ENCODE measurements at regions not wholly inside any gene's neighbourhood (a gene's known extent, or its start where the extent isn't known, plus 50 kb on each side); places are given as distances from the start of the nearest gene placed in this dataset.

DNA sequence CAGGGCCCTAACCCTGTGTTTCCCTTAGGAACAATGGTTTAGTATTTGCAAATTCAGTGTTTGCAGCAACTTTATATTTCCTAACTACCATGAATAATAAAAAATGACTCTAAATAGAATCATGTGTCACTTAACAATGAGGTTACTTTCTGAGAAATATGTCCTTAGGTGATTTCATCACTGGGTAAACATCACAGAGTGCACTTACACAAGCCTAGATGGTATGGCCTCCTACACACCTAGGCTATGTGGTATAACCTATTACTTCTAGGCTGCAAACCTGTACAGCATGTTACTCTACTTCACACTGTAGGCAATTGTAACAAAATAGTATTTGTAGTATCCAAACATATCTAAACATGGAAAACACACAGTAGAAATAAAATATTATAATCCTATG lies 1174.6 kb upstream of the LRRTM3 start:
- no peak overlapping the region for H3K27ac Mint-ChIP-seq
- DNase-seq, result no peak
- no peaks in the 10 kb centered on the region for H3K9me3 Mint-ChIP-seq
- H3K9ac ChIP-seq (ENCODE audit: extremely low read depth, low read length, poor library complexity, severe bottlenecking), result no peak overlapping the region
- H3K9me3 ChIP-seq (ENCODE audit: control insufficient read depth, low read length), result no peaks in the 10 kb centered on the region
- H3K4me3 ChIP-seq (ENCODE audit: low read length), result no peak overlapping the region
- H3K4me1 Mint-ChIP-seq, result peaks cover 7% of the 10 kb centered on the region
- no peak overlapping the region for H3K4me3 Mint-ChIP-seq
- H3K36me3 Mint-ChIP-seq (ENCODE audit: low read depth), result no peaks in the 10 kb centered on the region
- H3K27me3 Mint-ChIP-seq (ENCODE audit: insufficient read depth), result no peaks in the 10 kb centered on the region
- H3K27me3 ChIP-seq (ENCODE audit: control insufficient read depth, insufficient read depth, low read length, poor library complexity, severe bottlenecking), result no peaks in the 10 kb centered on the region
- H3K4me1 ChIP-seq (ENCODE audit: control insufficient read depth, insufficient read depth, low read length), result no peaks in the 10 kb centered on the region
- H3K36me3 ChIP-seq (ENCODE audit: control insufficient read depth, insufficient read depth, low read length), result no peaks in the 10 kb centered on the region
- TF ChIP-seq, protein P1, sequence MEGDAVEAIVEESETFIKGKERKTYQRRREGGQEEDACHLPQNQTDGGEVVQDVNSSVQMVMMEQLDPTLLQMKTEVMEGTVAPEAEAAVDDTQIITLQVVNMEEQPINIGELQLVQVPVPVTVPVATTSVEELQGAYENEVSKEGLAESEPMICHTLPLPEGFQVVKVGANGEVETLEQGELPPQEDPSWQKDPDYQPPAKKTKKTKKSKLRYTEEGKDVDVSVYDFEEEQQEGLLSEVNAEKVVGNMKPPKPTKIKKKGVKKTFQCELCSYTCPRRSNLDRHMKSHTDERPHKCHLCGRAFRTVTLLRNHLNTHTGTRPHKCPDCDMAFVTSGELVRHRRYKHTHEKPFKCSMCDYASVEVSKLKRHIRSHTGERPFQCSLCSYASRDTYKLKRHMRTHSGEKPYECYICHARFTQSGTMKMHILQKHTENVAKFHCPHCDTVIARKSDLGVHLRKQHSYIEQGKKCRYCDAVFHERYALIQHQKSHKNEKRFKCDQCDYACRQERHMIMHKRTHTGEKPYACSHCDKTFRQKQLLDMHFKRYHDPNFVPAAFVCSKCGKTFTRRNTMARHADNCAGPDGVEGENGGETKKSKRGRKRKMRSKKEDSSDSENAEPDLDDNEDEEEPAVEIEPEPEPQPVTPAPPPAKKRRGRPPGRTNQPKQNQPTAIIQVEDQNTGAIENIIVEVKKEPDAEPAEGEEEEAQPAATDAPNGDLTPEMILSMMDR (conservative IDR thresholded peaks at IDR 0.05), result no peak
- H3K27ac ChIP-seq (ENCODE audit: low read depth, low read length), result no peak overlapping the region

DNA sequence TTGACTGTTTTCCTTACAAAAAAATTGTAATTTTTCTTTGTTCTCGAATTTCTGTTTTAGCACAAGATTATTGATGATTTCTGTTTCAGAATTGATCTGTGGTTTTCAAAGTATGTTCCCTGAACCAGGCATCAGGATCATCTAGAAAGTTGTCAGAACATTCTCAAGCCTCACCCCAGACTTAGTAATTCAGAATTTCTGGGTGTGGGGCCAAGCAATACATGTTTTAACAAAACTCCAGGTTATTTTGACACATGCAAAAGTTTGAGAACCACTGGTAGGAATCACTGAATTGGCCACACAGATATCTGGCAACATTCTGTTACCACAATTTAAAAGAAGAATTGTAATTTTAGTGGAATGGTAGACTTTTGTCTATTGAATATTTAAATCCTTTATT lies 1173.9 kb upstream of the LRRTM3 start:
- Histone ChIP-seq H3K36me3 (ENCODE audit: control insufficient read depth, insufficient read depth, low read length) (no peaks in the 10 kb centered on the region), H3K4me3 (ENCODE audit: low read length) (no peak overlapping the region), H3K9me3 (ENCODE audit: control insufficient read depth, low read length) (no peaks in the 10 kb centered on the region), H3K4me1 (ENCODE audit: control insufficient read depth, insufficient read depth, low read length) (no peaks in the 10 kb centered on the region), H3K27me3 (ENCODE audit: control insufficient read depth, insufficient read depth, low read length, poor library complexity, severe bottlenecking) (no peaks in the 10 kb centered on the region), H3K9ac (ENCODE audit: extremely low read depth, low read length, poor library complexity, severe bottlenecking) (no peak overlapping the region), H3K27ac (ENCODE audit: low read depth, low read length) (no peak overlapping the region)
- H3K9me3 Mint-ChIP-seq, result no peaks in the 10 kb centered on the region
- H3K4me1 Mint-ChIP-seq, result peaks cover 7% of the 10 kb centered on the region
- TF ChIP-seq, protein P1 (conservative IDR thresholded peaks at IDR 0.05), result no peak
- WGBS, 2 experiments (ENCODE audit: insufficient coverage in 1 of 2, insufficient read length in 1 of 2), result 80% methylated on average over 1 of the region's 1 CpG; no CpG with 5 or more reads in 1 of the 2 experiments
- no peak overlapping the region for H3K4me3 Mint-ChIP-seq
- H3K27me3 Mint-ChIP-seq (ENCODE audit: insufficient read depth), result no peaks in the 10 kb centered on the region
- no peak for DNase-seq
- no peaks in the 10 kb centered on the region for H3K36me3 Mint-ChIP-seq (ENCODE audit: low read depth)
- H3K27ac Mint-ChIP-seq, result no peak overlapping the region

DNA sequence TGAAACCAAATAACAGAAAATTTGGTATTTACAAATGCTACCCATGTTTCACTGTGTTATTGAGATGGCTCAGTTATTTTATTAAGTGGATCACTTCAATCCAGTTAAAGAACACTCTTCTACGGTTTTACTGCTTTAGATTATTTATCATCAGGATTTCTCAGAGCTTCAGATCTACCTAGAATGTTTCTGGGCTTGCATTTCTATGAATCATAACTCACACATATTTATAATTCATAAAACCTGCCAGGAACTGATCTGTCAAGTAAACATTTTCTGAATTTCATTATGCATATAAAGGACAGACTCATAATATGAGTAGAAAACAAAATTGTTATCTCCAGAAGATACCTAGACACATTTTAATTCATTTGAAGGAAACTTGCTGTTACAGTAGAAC lies 1172.3 kb upstream of the LRRTM3 start:
- Mint-ChIP-seq H3K27ac (no peak overlapping the region), H3K36me3 (ENCODE audit: low read depth) (no peaks in the 10 kb centered on the region), H3K27me3 (ENCODE audit: insufficient read depth) (no peaks in the 10 kb centered on the region), H3K9me3 (no peaks in the 10 kb centered on the region), H3K4me1 (peaks cover 7% of the 10 kb centered on the region), H3K4me3 (no peak overlapping the region)
- H3K27ac ChIP-seq (ENCODE audit: low read depth, low read length), result no peak overlapping the region
- no peaks in the 10 kb centered on the region for H3K27me3 ChIP-seq (ENCODE audit: control insufficient read depth, insufficient read depth, low read length, poor library complexity, severe bottlenecking)
- DNase-seq, result no peak
- no peak overlapping the region for H3K4me3 ChIP-seq (ENCODE audit: low read length)
- no peak overlapping the region for H3K9ac ChIP-seq (ENCODE audit: extremely low read depth, low read length, poor library complexity, severe bottlenecking)
- WGBS, 2 experiments (ENCODE audit: insufficient coverage in 1 of 2, insufficient read length in 1 of 2), result 76% methylated on average over 1 of the region's 1 CpG; no CpG with 5 or more reads in 1 of the 2 experiments
- no peaks in the 10 kb centered on the region for H3K36me3 ChIP-seq (ENCODE audit: control insufficient read depth, insufficient read depth, low read length)
- no peaks in the 10 kb centered on the region for H3K4me1 ChIP-seq (ENCODE audit: control insufficient read depth, insufficient read depth, low read length)
- no peaks in the 10 kb centered on the region for H3K9me3 ChIP-seq (ENCODE audit: control insufficient read depth, low read length)
- TF ChIP-seq, protein P1 (conservative IDR thresholded peaks at IDR 0.05), result no peak
